ENCODE measurements at regions not wholly inside any gene's neighbourhood (a gene's known extent, or its start where the extent isn't known, plus 50 kb on each side); places are given as distances from the start of the nearest gene placed in this dataset.

- Histone ChIP-seq H3K4me1 (ENCODE audit: insufficient read depth, low read length, severe bottlenecking) (no peaks in the 10 kb centered on the region), H3K4me2 (ENCODE audit: low read length) (no peak overlapping the region), H3K27ac (ENCODE audit: low read depth, low read length, poor library complexity, severe bottlenecking) (no peak overlapping the region), H3K4me3 (ENCODE audit: low read depth, low read length, poor library complexity, severe bottlenecking) (no peak overlapping the region), H4K20me1 (ENCODE audit: insufficient read depth, low read length) (no peaks in the 10 kb centered on the region), H3K27me3 (ENCODE audit: insufficient read depth, low read length) (no peaks in the 10 kb centered on the region; the same call in 1 of the 2 replicates), H3K79me2 (ENCODE audit: insufficient read depth, low read length) (no peaks in the 10 kb centered on the region), H3F3A (ENCODE audit: insufficient read depth, low read length) (no peaks in the 10 kb centered on the region), H2AFZ (ENCODE audit: low read length) (no peak overlapping the region), H3K9ac (ENCODE audit: low read length) (no peak overlapping the region), H3K36me3 (ENCODE audit: insufficient read depth, low read length) (no peaks in the 10 kb centered on the region), H3K9me3 (ENCODE audit: low read length) (no peaks in the 10 kb centered on the region), H3K9me2 (ENCODE audit: low read depth, low read length) (no peaks in the 10 kb centered on the region)
- TF ChIP-seq EZH2 (IDR thresholded peaks at IDR 0.05; ENCODE audit: borderline replicate concordance, low read length): no peak
- TF ChIP-seq, protein P1, sequence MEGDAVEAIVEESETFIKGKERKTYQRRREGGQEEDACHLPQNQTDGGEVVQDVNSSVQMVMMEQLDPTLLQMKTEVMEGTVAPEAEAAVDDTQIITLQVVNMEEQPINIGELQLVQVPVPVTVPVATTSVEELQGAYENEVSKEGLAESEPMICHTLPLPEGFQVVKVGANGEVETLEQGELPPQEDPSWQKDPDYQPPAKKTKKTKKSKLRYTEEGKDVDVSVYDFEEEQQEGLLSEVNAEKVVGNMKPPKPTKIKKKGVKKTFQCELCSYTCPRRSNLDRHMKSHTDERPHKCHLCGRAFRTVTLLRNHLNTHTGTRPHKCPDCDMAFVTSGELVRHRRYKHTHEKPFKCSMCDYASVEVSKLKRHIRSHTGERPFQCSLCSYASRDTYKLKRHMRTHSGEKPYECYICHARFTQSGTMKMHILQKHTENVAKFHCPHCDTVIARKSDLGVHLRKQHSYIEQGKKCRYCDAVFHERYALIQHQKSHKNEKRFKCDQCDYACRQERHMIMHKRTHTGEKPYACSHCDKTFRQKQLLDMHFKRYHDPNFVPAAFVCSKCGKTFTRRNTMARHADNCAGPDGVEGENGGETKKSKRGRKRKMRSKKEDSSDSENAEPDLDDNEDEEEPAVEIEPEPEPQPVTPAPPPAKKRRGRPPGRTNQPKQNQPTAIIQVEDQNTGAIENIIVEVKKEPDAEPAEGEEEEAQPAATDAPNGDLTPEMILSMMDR (IDR thresholded peaks at IDR 0.05; ENCODE audit: low read length): no peak
Observed at GRCh38 chr20:50263831-50264230, 73.2 kb downstream of the CEBPB start.

GRCh38 chr20:50264534-50265145 is 74.0 kb downstream of the CEBPB start:
- Histone ChIP-seq H3K9me3 (ENCODE audit: low read length) (no peaks in the 10 kb centered on the region), H3K4me1 (ENCODE audit: insufficient read depth, low read length, severe bottlenecking) (no peaks in the 10 kb centered on the region), H2AFZ (ENCODE audit: low read length) (no peak overlapping the region), H3K27ac (ENCODE audit: low read depth, low read length, poor library complexity, severe bottlenecking) (no peak overlapping the region), H3K4me3 (ENCODE audit: low read depth, low read length, poor library complexity, severe bottlenecking) (no peak overlapping the region), H3K9me2 (ENCODE audit: low read depth, low read length) (no peaks in the 10 kb centered on the region), H3K27me3 (ENCODE audit: insufficient read depth, low read length) (no peaks in the 10 kb centered on the region; the same call in 1 of the 2 replicates), H3K79me2 (ENCODE audit: insufficient read depth, low read length) (no peaks in the 10 kb centered on the region), H4K20me1 (ENCODE audit: insufficient read depth, low read length) (no peaks in the 10 kb centered on the region), H3F3A (ENCODE audit: insufficient read depth, low read length) (no peaks in the 10 kb centered on the region), H3K36me3 (ENCODE audit: insufficient read depth, low read length) (no peaks in the 10 kb centered on the region), H3K4me2 (ENCODE audit: low read length) (no peak overlapping the region), H3K9ac (ENCODE audit: low read length) (no peak overlapping the region)
- TF ChIP-seq EZH2 (IDR thresholded peaks at IDR 0.05; ENCODE audit: borderline replicate concordance, low read length): no peak
- TF ChIP-seq, protein P1 (IDR thresholded peaks at IDR 0.05; ENCODE audit: low read length): no peak

DNA sequence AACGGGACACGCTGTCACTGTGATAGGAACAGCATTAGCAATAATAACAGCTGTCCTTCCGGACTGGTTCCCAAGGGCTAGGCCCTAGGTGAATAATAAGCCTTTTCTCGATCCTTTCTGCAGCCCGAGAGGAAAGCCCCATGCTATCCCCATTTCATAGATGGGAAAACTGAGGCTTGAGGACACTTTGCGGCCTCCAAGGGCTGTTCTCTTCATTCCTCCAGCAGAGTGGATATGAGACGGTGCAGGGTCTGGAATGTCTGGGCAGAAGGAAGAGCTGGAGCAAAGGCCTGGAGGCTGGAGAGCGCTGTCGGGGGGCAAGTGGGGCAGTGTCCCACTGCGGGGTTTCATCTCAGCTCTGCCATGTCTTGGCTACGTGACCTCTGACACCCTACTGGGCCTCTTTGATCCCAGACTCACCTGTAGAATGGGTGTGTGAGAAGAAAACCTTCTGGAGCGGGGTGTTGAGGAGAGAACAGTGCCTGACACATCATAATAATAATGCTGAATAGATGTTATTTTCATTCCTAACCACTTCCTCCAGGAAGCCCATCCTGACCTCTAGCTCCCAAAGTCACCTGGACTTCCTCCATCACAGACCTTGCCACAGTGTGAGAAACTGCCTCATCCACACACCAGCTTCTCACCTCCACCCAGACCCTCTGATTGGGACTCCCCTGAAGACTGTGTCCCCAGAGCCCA is 74.8 kb downstream of the CEBPB start:
- Histone ChIP-seq H3K27ac (ENCODE audit: low read depth, low read length, poor library complexity, severe bottlenecking) (no peak overlapping the region), H2AFZ (ENCODE audit: low read length) (no peak overlapping the region), H3K9me2 (ENCODE audit: low read depth, low read length) (no peaks in the 10 kb centered on the region), H3K36me3 (ENCODE audit: insufficient read depth, low read length) (no peaks in the 10 kb centered on the region), H3K9ac (ENCODE audit: low read length) (no peak overlapping the region), H4K20me1 (ENCODE audit: insufficient read depth, low read length) (no peaks in the 10 kb centered on the region), H3F3A (ENCODE audit: insufficient read depth, low read length) (no peaks in the 10 kb centered on the region), H3K79me2 (ENCODE audit: insufficient read depth, low read length) (no peaks in the 10 kb centered on the region), H3K4me2 (ENCODE audit: low read length) (no peak overlapping the region), H3K4me3 (ENCODE audit: low read depth, low read length, poor library complexity, severe bottlenecking) (no peak overlapping the region), H3K27me3 (ENCODE audit: insufficient read depth, low read length) (peaks cover 4% of the 10 kb centered on the region; the same call in 1 of the 2 replicates), H3K9me3 (ENCODE audit: low read length) (no peaks in the 10 kb centered on the region), H3K4me1 (ENCODE audit: insufficient read depth, low read length, severe bottlenecking) (no peaks in the 10 kb centered on the region)
- no peak for TF ChIP-seq EZH2 (IDR thresholded peaks at IDR 0.05; ENCODE audit: borderline replicate concordance, low read length)
- TF ChIP-seq, protein P1 (IDR thresholded peaks at IDR 0.05; ENCODE audit: low read length): no peak
